ELF-1 (cell line): ENCODE measurements at regions not wholly inside any gene's neighbourhood (a gene's known extent, or its start where the extent isn't known, plus 50 kb on each side); places are given as distances from the start of the nearest gene placed in this dataset.

ENCODE experiments used
- DNase-seq: peaks from one replicate; pipeline ENCODE4 v3.0.0-alpha.2; 2016; ENCODE audit warnings: low read depth, low spot score

- no peak for DNase-seq
Observed at GRCh38 chr2:136245211-136245610, 127.3 kb upstream of the CXCR4 start.

GRCh38 chr2:136244536-136244885 lies 126.6 kb upstream of the CXCR4 start:
- DNase-seq: no peak

- DNase-seq: no peak
Observed at GRCh38 chr2:136243638-136244535, 125.9 kb upstream of the CXCR4 start.

- DNase-seq: no peak
Observed at GRCh38 chr2:136242687-136243277, 124.8 kb upstream of the CXCR4 start.

GRCh38 chr2:136242100-136242499 lies 124.2 kb upstream of the CXCR4 start:
- no peak for DNase-seq

GRCh38 chr2:136239079-136239685 lies 121.2 kb upstream of the CXCR4 start:
- DNase-seq: no peak

- DNase-seq: peak; percentile 39
Observed at GRCh38 chr2:136238286-136239078, 120.5 kb upstream of the CXCR4 start.

- DNase-seq: peak; percentile 31
Observed at GRCh38 chr2:136236019-136236418, 118.1 kb upstream of the CXCR4 start.

GRCh38 chr2:136235546-136235945 lies 117.6 kb upstream of the CXCR4 start:
- DNase-seq: no peak

- no peak for DNase-seq
Observed at GRCh38 chr2:136234261-136234660, 116.3 kb upstream of the CXCR4 start.

- no peak for DNase-seq
Observed at GRCh38 chr2:136233298-136233697, 115.3 kb upstream of the CXCR4 start.

- DNase-seq: no peak
Observed at GRCh38 chr2:136232456-136233172, 114.7 kb upstream of the CXCR4 start.

- no peak for DNase-seq
Observed at GRCh38 chr2:136230464-136230863, 112.5 kb upstream of the CXCR4 start.

- no peak for DNase-seq
Observed at GRCh38 chr2:136226903-136227302, 109.0 kb upstream of the CXCR4 start.

GRCh38 chr2:136225950-136226835 lies 108.2 kb upstream of the CXCR4 start:
- DNase-seq: no peak

- no peak for DNase-seq
Observed at GRCh38 chr2:136223274-136223673, 105.3 kb upstream of the CXCR4 start.

GRCh38 chr2:136222862-136223261 lies 104.9 kb upstream of the CXCR4 start:
- no peak for DNase-seq

GRCh38 chr2:136221026-136221425 lies 103.1 kb upstream of the CXCR4 start:
- DNase-seq: no peak

- DNase-seq: no peak
Observed at GRCh38 chr2:136219963-136220362, 102.0 kb upstream of the CXCR4 start.

- no peak for DNase-seq
Observed at GRCh38 chr2:136219341-136219740, 101.4 kb upstream of the CXCR4 start.
